Uterus (tissue), 3 donors: ENCODE measurements at regions not wholly inside any gene's neighbourhood (a gene's known extent, or its start where the extent isn't known, plus 50 kb on each side); places are given as distances from the start of the nearest gene placed in this dataset.
A peak's percentile ranks its signal among the peaks of the same experiment; 100 is the strongest.

Experiments used
- DNase-seq, 2 donors: peaks; one replicate each; pipeline ENCODE4 v3.0.0-alpha.2; 2019 to 2020
- H3K27ac ChIP-seq, 2 donors: fragments of 200-600 bp; sonication (generic); 1 replicate in 1 of 2; 2 replicates in 1 of 2; pipeline ENCODE4 v1.5.1; 2016 to 2018
- H3K27me3 ChIP-seq, 2 donors: fragments of 200-600 bp; sonication (generic); one replicate each; pipeline ENCODE4 v1.5.1; 2018 to 2019; ENCODE audit warnings: control low read depth in 1 of 2
- H3K36me3 ChIP-seq, 2 donors: fragments of 200-600 bp; sonication (generic); one replicate each; pipeline ENCODE4 v1.5.1; 2019; ENCODE audit warnings: control low read depth in 1 of 2
- H3K4me1 ChIP-seq, 2 donors: fragments of 200-600 bp; sonication (generic); one replicate each; pipeline ENCODE4 v1.5.1; 2018 to 2019; ENCODE audit warnings: control low read depth in 1 of 2
- H3K4me3 ChIP-seq, 2 donors: fragments of 200-600 bp; sonication (generic); 1 replicate in 1 of 2; 2 replicates in 1 of 2; pipeline ENCODE4 v1.5.1; 2018 to 2019; ENCODE audit warnings: mild to moderate bottlenecking in 1 of 2
- H3K9me3 ChIP-seq, 2 donors: fragments of 200-600 bp; sonication (generic); one replicate each; pipeline ENCODE4 v1.5.1; 2019; ENCODE audit warnings: control low read depth in 1 of 2
- CTCF ChIP-seq, 4 experiments: fragments of 200-600 bp in 2 of 4; fragments of 450-650 bp in 2 of 4; sonication (generic) in 2 of 4; IDR thresholded peaks; one replicate each; pipeline ENCODE4 v1.5.1; 2016 to 2019; ENCODE audit warnings: antibody characterized with exemption in 4 of 4, mild to moderate bottlenecking in 2 of 4, moderate library complexity in 1 of 4
- POLR2A ChIP-seq, 2 donors: fragments of 450-650 bp; IDR thresholded peaks; one replicate each; pipeline ENCODE4 v1.6.1; 2016; ENCODE audit warnings: antibody characterized with exemption in 2 of 2, mild to moderate bottlenecking in 1 of 2, moderate library complexity in 1 of 2
- intact Hi-C: fragments of 100-400 bp; cut with DNase I; formaldehyde crosslinking; loops from one replicate; pipeline ENCODE4 v1.15.1; 2023; ENCODE audit warnings: low total_unique reads
- donor health status: DM: yes; HTN: yes; CAD: no.

- DNase-seq: no peak
- H3K36me3 ChIP-seq: no peaks in the 10 kb centered on the region
- intact Hi-C loops: no loop called here
- H3K9me3 ChIP-seq: no peaks in the 10 kb centered on the region
- TF ChIP-seq CTCF (IDR thresholded peaks at IDR 0.05) (no peak), POLR2A (IDR thresholded peaks at IDR 0.05) (no peak)
- no peak overlapping the region for H3K27ac ChIP-seq
- H3K27me3 ChIP-seq: no peaks in the 10 kb centered on the region
- no peak overlapping the region for H3K4me3 ChIP-seq
- H3K4me1 ChIP-seq: no peaks in the 10 kb centered on the region
Measured at GRCh38 chr7:127530148-127530547, 55.2 kb downstream of the GCC1 start.

DNA sequence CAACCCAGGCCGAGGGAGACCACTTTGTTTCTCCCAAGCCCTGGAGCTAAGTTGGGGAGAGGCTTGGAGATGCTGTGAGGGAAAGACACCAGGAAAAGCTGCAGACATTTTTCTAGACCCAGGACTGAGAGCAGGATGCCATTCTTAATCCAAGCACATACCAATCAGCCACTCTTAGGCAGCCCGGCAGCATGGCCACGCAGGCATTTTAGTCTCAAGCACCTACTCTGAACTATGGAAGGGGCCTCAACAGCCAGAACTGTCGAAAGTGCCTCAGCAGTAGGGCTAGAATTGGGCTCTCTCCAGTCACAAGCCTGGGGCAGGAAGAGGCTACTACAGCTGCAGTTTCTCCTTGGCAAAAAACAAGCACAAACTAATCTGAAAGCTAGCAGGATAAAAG, 57.8 kb downstream of the GCC1 start:
- TF ChIP-seq POLR2A (IDR thresholded peaks at IDR 0.05) (no peak), CTCF (IDR thresholded peaks at IDR 0.05) (no peak)
- intact Hi-C loops: no loop called here
- Histone ChIP-seq H3K27me3 (no peaks in the 10 kb centered on the region), H3K4me3 (no peak overlapping the region), H3K36me3 (no peaks in the 10 kb centered on the region), H3K27ac (no peak overlapping the region), H3K9me3 (no peaks in the 10 kb centered on the region), H3K4me1 (no peaks in the 10 kb centered on the region)
- DNase-seq: no peak

- no peak for DNase-seq
- H3K4me3 ChIP-seq: no peak overlapping the region
- no peaks in the 10 kb centered on the region for H3K27me3 ChIP-seq
- TF ChIP-seq CTCF (IDR thresholded peaks at IDR 0.05) (no peak), POLR2A (IDR thresholded peaks at IDR 0.05) (no peak)
- no peaks in the 10 kb centered on the region for H3K36me3 ChIP-seq
- no peaks in the 10 kb centered on the region for H3K9me3 ChIP-seq
- intact Hi-C loops: no loop called here
- H3K4me1 ChIP-seq: no peaks in the 10 kb centered on the region
- no peak overlapping the region for H3K27ac ChIP-seq
Measured at GRCh38 chr7:127525866-127526480, 59.4 kb downstream of the GCC1 start.

- TF ChIP-seq CTCF (IDR thresholded peaks at IDR 0.05): no peak
- no peak for TF ChIP-seq POLR2A (IDR thresholded peaks at IDR 0.05)
- H3K4me1 ChIP-seq: no peaks in the 10 kb centered on the region
- no peaks in the 10 kb centered on the region for H3K27me3 ChIP-seq
- no peaks in the 10 kb centered on the region for H3K9me3 ChIP-seq
- no peak overlapping the region for H3K4me3 ChIP-seq
- no peak for DNase-seq
- no peaks in the 10 kb centered on the region for H3K36me3 ChIP-seq
- H3K27ac ChIP-seq: no peak overlapping the region
- intact Hi-C loops: no loop called here
Measured at GRCh38 chr7:127516320-127516719, 69.1 kb downstream of the GCC1 start.

GRCh38 chr7:127514499-127514898, 70.9 kb downstream of the GCC1 start:
- H3K36me3 ChIP-seq: no peaks in the 10 kb centered on the region
- intact Hi-C loops: no loop called here
- no peak for DNase-seq

More at GRCh38 chr7:127514499-127514898, 70.9 kb downstream of the GCC1 start:
- H3K4me3 ChIP-seq: no peak overlapping the region
- H3K4me1 ChIP-seq: no peaks in the 10 kb centered on the region
- TF ChIP-seq POLR2A (IDR thresholded peaks at IDR 0.05) (no peak), CTCF (IDR thresholded peaks at IDR 0.05) (peak in 3 of 4 experiments; percentile 4 to 17 (median 12))
- H3K9me3 ChIP-seq: no peaks in the 10 kb centered on the region
- H3K27ac ChIP-seq: no peak overlapping the region
- no peaks in the 10 kb centered on the region for H3K27me3 ChIP-seq
